ENCODE measurements at regions not wholly inside any gene's neighbourhood (a gene's known extent, or its start where the extent isn't known, plus 50 kb on each side); places are given as distances from the start of the nearest gene placed in this dataset.
"Not testable (repeated sequence)": the region's sequence is repeated elsewhere in the genome, so short reads cannot be mapped to it uniquely, and the experiment has no call there.

DNA sequence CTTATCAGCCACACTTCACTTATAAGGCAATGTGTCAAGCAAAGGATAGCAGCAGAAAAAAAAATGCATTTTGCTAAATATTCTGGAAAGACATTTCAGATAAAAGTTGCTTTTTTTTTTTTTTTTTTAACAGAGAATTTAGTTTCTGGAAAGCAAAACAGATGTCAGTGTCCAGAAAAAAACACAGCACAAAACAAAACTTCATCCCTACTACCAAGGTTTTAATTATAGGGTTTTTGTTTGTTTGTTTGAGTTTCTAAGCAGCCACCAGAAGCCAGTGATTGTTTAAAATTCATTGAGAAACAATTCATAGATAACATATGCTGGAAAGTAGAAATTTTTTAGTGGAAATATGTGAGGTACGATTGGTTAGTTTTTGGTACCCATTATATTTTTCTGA lies 1202.7 kb downstream of the OTOL1 start:
- no peaks in the 10 kb centered on the region for H3K9me3 ChIP-seq (ENCODE audit: control insufficient read depth, low read length, poor library complexity, severe bottlenecking)
- no peaks in the 10 kb centered on the region for H3K4me1 Mint-ChIP-seq
- ATAC-seq (no peak), DNase-seq (no peak)
- H3K4me3 Mint-ChIP-seq = no peak overlapping the region
- H3K36me3 Mint-ChIP-seq (ENCODE audit: low read depth) = no peaks in the 10 kb centered on the region
- no peaks in the 10 kb centered on the region for H3K27me3 Mint-ChIP-seq
- no peak overlapping the region for H3K27ac Mint-ChIP-seq

DNA sequence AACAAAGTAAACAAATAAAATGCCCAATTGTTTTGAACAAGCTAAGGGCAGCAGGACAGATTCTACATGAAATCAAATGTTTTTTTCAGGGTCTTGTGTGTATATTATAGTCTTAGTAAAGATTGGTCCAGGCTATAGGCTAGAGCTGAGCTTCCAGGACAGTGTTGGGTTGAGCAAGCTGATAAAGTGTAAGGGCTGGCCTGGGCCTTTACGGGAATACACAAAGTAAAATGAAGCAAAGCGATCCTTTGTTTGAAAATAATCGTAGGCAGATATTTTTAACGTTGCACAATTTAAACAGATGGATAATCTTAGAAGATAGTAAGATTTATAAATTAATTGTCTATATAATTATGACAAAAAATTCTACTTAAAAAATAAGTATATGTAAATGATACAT lies 1204.6 kb downstream of the OTOL1 start:
- DNase-seq (no peak), ATAC-seq (no peak)
- Mint-ChIP-seq H3K27ac (no peak overlapping the region), H3K4me3 (no peak overlapping the region), H3K27me3 (no peaks in the 10 kb centered on the region), H3K36me3 (ENCODE audit: low read depth) (no peaks in the 10 kb centered on the region), H3K4me1 (no peaks in the 10 kb centered on the region)
- no peaks in the 10 kb centered on the region for H3K9me3 ChIP-seq (ENCODE audit: control insufficient read depth, low read length, poor library complexity, severe bottlenecking)

DNA sequence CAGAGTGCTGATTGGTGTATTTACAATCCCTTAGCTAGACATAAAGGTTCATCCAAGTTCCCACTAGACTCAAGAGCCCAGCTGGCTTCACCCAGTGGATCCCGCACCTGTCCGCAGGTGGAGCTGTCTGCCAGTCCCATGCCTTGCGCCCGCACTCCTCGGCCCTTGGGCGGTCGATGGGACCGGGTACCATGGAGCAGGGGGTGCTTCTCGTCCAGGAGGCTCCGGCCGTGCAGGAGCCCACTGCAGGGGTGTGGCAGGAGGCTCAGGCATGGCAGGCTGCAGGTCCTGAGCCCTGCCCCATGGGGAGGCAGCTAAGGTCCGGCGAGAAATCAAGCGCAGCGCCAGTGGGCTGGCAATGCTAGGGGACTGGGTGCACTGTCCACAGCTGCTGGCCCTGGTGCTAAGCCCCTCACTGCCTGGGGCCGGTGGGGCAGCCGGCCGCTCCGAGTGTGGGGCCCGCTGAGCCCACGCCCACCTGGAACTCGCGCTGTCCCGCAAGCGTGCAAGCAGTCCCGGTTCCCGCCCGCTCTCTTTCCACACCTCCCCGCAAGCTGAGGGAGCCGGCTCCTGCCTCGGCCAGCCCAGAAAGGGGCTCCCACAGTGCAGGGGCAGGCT lies 1206.3 kb downstream of the OTOL1 start:
- Mint-ChIP-seq H3K27me3 (no peaks in the 10 kb centered on the region), H3K4me1 (no peaks in the 10 kb centered on the region), H3K4me3 (no peak overlapping the region), H3K36me3 (ENCODE audit: low read depth) (no peaks in the 10 kb centered on the region), H3K27ac (no peak overlapping the region)
- DNase-seq (no peak), ATAC-seq (no peak)
- no peaks in the 10 kb centered on the region for H3K9me3 ChIP-seq (ENCODE audit: control insufficient read depth, low read length, poor library complexity, severe bottlenecking)

DNA sequence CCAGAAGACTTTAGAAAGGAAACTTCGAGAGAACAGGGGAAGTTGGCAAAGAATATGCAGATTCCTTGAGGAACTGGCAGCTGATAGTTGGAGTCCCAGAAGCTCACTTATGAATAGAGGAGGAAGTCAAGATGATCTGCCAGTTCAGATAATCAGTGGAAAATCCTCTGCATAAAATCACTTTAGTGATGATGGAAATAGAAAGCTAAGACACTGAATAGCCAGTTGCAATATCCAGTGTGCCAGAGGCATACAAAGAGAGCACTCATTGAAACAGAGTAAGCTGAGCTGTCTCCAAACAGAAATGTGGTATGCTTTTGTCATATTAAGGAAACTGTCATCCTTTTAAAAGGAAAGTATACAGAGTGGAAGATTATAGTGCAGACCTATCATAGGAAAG lies 1207.6 kb downstream of the OTOL1 start:
- no peaks in the 10 kb centered on the region for H3K27me3 Mint-ChIP-seq
- no peak overlapping the region for H3K27ac Mint-ChIP-seq

DNA sequence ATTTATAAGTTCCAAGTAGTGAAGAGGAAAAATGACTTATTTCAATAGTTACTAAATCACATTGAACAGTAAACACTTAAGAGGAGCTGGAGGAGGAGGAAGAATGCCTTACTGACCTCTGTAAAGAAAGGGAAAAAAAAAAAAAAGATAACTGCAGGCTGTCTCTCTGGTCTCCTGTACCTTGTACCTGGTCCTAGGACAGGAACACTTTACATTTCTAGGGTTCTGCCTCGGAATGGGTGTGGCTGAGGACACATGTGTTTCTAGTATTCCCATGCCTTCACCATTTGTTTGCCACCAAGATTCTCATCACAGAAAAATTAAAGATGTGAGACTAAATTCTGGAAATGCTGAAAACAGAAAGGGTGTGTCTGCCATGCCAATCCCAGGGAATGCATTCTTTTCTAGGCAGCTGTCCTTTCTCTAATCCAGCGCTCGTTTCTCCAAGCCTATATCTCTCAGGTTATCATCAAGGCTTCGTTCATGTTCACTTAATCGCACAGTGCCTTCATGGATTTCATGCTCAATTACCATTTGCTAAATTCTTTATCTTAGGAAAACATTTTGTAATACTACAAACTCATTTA lies 1208.3 kb downstream of the OTOL1 start:
- ATAC-seq (no peak), DNase-seq (no peak)
- Mint-ChIP-seq H3K4me1 (no peaks in the 10 kb centered on the region), H3K4me3 (no peak overlapping the region), H3K27ac (no peak overlapping the region), H3K36me3 (ENCODE audit: low read depth) (no peaks in the 10 kb centered on the region), H3K27me3 (no peaks in the 10 kb centered on the region)
- no peaks in the 10 kb centered on the region for H3K9me3 ChIP-seq (ENCODE audit: control insufficient read depth, low read length, poor library complexity, severe bottlenecking)

More for the DNA sequence above, 1207.6 kb downstream of the OTOL1 start:
- H3K4me3 Mint-ChIP-seq = no peak overlapping the region
- ATAC-seq (no peak), DNase-seq (no peak)
- no peaks in the 10 kb centered on the region for H3K9me3 ChIP-seq (ENCODE audit: control insufficient read depth, low read length, poor library complexity, severe bottlenecking)
- H3K4me1 Mint-ChIP-seq = no peaks in the 10 kb centered on the region
- H3K36me3 Mint-ChIP-seq (ENCODE audit: low read depth) = no peaks in the 10 kb centered on the region

DNA sequence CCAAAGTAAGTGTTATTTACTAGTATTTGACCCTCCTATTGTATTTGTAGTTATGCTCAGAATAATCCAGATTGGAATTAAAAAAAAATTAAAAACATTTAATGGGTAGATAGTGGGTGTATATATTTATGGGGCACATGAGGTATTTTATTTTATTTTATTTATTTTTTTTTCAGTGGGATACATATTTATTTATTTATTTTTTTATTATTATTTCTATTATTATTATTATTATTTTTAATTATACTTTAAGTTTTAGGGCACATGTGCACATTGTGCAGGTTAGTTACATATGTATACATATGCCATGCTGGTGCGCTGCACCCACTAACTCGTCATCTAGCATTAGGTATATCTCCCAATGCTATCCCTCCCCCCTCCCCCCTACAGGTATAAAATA lies 1211.8 kb downstream of the OTOL1 start:
- H3K4me1 Mint-ChIP-seq, H3K27me3 Mint-ChIP-seq, H3K27ac Mint-ChIP-seq: not testable (repeated sequence)

DNA sequence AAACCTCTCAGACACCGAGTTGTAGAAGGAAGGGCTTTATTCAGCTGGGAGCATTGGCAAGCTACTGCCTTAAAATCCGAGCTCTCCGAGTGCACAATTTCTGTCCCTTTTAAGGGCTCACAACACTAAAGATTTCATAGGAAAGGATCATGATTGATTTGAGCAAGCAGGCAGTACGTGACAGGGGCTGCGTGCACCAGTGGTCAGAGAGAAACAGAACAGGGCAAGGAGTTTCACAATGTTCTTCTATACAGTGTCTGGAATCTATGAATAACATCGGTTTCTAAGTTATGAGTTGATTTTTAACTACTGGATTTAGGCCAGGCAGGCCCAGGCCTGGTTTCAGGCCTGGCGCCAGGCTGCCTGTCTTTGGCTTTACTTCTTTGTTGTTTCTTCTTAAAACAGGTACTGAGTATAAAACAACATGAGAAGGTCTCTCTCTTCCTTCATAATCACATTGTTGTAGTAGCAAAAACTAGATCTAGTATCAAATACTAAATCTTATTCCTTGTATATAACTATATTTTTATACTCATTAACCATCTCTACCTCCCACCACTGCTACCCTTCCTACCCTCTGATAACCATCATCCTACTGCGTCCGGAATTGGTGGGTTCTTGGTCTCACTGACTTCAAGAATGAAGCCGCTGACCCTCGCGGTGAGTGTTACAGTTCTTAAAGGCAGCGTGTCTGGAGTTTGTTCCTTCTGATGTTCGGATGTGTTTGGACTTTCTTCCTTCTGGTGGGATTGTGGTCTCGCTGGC lies 1212.5 kb downstream of the OTOL1 start:
- not testable (repeated sequence) for H3K27me3 Mint-ChIP-seq; DNase-seq; ATAC-seq; H3K4me3 Mint-ChIP-seq; H3K9me3 ChIP-seq (ENCODE audit: control insufficient read depth, low read length, poor library complexity, severe bottlenecking); H3K27ac Mint-ChIP-seq; H3K4me1 Mint-ChIP-seq; H3K36me3 Mint-ChIP-seq (ENCODE audit: low read depth)

More for the DNA sequence above, 1211.8 kb downstream of the OTOL1 start:
- not testable (repeated sequence) for H3K9me3 ChIP-seq (ENCODE audit: control insufficient read depth, low read length, poor library complexity, severe bottlenecking); ATAC-seq; DNase-seq; H3K36me3 Mint-ChIP-seq (ENCODE audit: low read depth); H3K4me3 Mint-ChIP-seq

DNA sequence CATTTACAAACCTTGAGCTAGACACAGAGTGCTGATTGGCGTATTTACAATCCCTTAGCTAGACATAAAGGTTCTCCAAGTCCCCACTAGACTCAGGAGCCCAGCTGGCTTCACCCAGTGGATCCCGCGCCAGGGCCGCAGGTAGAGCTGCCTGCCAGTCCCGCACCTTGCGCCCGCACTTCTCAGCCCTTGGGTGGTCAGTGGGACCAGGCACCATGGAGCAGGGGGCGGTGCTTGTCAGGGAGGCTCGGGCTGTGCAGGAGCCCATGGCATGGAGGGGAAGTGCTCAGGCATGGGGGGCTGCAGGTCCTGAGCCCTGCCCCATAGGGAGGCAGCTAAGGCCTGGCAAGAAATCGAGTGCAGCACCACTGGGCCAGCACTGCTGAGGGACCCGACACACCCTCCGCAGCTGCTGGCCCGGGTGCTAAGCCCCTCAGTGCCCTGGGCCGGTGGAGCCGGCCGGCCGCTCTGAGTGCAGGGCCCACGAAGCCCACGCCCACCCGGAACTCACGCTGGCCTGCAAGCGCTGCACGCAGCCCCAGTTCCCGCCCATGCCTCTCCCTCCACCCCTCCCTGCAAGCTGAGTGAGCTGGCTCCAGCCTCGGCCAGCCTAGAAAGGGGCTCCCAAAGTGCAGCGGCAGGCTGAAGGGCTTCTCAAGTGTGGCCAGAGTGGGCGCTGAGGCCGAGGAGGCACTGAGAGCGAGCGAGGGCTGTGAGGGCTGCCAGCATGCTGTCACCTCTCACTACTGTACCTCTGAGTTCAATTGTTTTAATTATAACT lies 1213.9 kb downstream of the OTOL1 start:
- no peak for DNase-seq
- H3K27me3 Mint-ChIP-seq = no peaks in the 10 kb centered on the region
- H3K4me1 Mint-ChIP-seq = no peaks in the 10 kb centered on the region
- no peak overlapping the region for H3K4me3 Mint-ChIP-seq
- H3K36me3 Mint-ChIP-seq (ENCODE audit: low read depth) = no peaks in the 10 kb centered on the region
- no peaks in the 10 kb centered on the region for H3K9me3 ChIP-seq (ENCODE audit: control insufficient read depth, low read length, poor library complexity, severe bottlenecking)
- no peak for ATAC-seq
- H3K27ac Mint-ChIP-seq = no peak overlapping the region

DNA sequence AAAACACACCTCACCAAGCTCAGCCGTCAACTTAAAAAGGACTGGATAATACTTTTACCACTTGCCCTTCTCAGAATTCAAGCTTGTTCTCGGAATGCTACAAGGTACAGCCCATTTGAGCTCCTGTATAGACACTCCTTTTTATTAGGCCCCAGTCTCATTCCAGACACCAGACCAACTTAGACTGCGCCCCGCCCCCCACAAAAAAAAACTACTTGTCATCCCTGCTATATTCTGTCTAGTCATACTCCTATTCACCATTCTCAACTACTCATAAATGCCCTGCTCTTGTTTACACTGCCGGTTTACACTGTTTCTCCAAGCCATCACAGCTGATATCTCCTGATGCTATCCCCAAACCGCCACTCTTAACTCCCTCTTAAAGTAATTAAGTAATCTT lies 1220.5 kb downstream of the OTOL1 start:
- not testable (repeated sequence) for DNase-seq; H3K9me3 ChIP-seq (ENCODE audit: control insufficient read depth, low read length, poor library complexity, severe bottlenecking); H3K4me3 Mint-ChIP-seq; H3K36me3 Mint-ChIP-seq (ENCODE audit: low read depth); ATAC-seq; H3K4me1 Mint-ChIP-seq; H3K27ac Mint-ChIP-seq; H3K27me3 Mint-ChIP-seq

DNA sequence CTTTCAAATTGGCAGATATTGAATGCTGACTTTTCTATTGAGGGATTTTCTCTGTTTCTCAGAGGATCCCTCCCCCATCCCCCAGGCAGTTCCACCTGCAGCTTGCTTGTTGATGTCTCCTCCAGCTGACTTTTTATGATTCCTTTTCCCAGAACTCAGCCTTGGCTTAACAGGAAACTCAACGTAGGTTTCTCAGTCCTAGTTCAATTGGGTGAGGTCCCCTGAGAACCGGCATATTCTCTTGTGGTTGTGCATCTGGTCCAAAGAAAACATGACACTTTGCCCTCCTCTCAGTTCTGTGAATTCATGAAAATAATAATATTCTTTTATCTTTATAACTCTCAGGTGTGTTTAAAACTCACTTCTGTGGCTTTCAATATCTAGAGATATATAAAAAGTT lies 1222.1 kb downstream of the OTOL1 start:
- no peaks in the 10 kb centered on the region for H3K36me3 Mint-ChIP-seq (ENCODE audit: low read depth)
- ATAC-seq = no peak

DNA sequence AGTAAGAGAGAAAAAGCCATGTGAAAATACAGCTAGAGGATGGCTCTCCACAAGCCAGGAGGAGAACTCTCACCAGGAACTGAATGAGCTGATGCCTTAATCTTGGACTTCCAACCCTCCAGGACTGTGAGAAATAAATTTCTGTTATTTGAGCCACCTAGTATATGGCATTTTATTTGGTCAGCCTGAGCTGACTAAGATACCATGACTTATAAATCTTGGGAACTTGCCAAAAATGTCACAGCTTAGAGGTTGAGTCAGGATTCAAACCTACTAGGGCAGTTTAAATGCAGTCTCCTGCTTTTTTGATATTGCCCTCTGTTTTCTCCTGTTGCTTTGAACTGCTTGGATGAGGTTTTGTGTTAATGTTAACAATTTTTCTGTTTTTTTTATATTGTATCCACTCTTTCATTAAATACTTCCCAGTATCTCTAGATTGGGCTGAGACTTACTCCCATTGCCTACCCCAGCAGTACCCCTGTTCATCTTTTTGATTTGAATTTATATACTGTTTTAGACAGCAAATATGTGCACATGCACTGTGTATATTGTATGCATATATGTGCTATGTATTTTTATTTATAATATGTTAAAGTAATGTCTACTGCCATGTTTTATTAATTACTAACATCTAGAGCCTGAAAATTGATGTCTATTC lies 1223.2 kb downstream of the OTOL1 start:
- Mint-ChIP-seq H3K27me3 (no peaks in the 10 kb centered on the region), H3K4me1 (no peaks in the 10 kb centered on the region), H3K36me3 (ENCODE audit: low read depth) (no peaks in the 10 kb centered on the region), H3K27ac (no peak overlapping the region), H3K4me3 (no peak overlapping the region)
- no peak for ATAC-seq
- no peak for DNase-seq
- no peaks in the 10 kb centered on the region for H3K9me3 ChIP-seq (ENCODE audit: control insufficient read depth, low read length, poor library complexity, severe bottlenecking)

More for the DNA sequence above, 1222.1 kb downstream of the OTOL1 start:
- Mint-ChIP-seq H3K27ac (no peak overlapping the region), H3K4me1 (no peaks in the 10 kb centered on the region), H3K4me3 (no peak overlapping the region), H3K27me3 (no peaks in the 10 kb centered on the region)
- no peak for DNase-seq
- H3K9me3 ChIP-seq (ENCODE audit: control insufficient read depth, low read length, poor library complexity, severe bottlenecking) = no peaks in the 10 kb centered on the region

DNA sequence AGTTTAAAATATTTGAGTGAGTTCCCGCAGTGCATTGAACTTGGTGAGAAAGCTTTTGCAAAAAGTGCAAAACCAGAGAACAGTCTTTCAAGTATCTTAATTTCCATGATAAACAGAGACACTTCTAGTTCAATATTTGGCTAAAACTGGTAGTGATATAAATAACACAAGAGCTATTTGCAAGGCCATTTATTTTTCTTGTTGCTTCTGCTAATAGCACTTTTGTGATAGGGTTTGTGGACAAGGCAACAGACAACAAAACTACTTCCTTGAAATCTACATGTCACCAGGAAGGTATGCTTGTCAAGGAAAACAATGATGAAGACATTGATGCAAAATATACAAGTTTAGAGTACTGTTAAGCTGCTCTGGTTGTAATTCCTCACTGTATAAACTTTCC lies 1225.1 kb downstream of the OTOL1 start:
- H3K36me3 Mint-ChIP-seq (ENCODE audit: low read depth) = no peaks in the 10 kb centered on the region
- DNase-seq = no peak
- no peak overlapping the region for H3K27ac Mint-ChIP-seq
- H3K27me3 Mint-ChIP-seq = no peaks in the 10 kb centered on the region
- no peaks in the 10 kb centered on the region for H3K4me1 Mint-ChIP-seq
- H3K9me3 ChIP-seq (ENCODE audit: control insufficient read depth, low read length, poor library complexity, severe bottlenecking) = no peaks in the 10 kb centered on the region
- ATAC-seq = no peak
- H3K4me3 Mint-ChIP-seq = no peak overlapping the region

DNA sequence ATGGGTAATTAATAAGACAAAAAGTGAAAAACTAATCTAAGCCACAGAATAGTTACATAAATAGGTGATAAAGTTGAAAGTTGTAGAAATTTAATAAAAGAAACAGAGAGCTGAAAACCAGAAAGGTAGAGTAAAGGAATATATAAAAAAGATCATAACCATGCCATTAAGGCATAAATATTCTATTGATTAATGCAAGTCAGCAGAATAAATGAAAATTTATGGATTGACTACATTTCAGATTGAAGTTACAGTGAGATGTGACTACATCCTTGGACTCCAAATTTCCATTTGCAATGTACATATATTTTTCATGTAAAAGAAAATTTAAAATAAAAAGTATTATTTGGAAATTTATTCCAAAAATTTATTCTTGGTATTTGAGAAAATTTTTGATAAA lies 1225.7 kb downstream of the OTOL1 start:
- H3K9me3 ChIP-seq (ENCODE audit: control insufficient read depth, low read length, poor library complexity, severe bottlenecking) = no peaks in the 10 kb centered on the region
- H3K36me3 Mint-ChIP-seq (ENCODE audit: low read depth) = no peaks in the 10 kb centered on the region
- no peak overlapping the region for H3K4me3 Mint-ChIP-seq
- no peaks in the 10 kb centered on the region for H3K4me1 Mint-ChIP-seq
- H3K27ac Mint-ChIP-seq = no peak overlapping the region
- no peaks in the 10 kb centered on the region for H3K27me3 Mint-ChIP-seq
- no peak for ATAC-seq
- DNase-seq = no peak
